ENCODE measurements at regions not wholly inside any gene's neighbourhood (a gene's known extent, or its start where the extent isn't known, plus 50 kb on each side); places are given as distances from the start of the nearest gene placed in this dataset.

- TF ChIP-seq, protein P1, sequence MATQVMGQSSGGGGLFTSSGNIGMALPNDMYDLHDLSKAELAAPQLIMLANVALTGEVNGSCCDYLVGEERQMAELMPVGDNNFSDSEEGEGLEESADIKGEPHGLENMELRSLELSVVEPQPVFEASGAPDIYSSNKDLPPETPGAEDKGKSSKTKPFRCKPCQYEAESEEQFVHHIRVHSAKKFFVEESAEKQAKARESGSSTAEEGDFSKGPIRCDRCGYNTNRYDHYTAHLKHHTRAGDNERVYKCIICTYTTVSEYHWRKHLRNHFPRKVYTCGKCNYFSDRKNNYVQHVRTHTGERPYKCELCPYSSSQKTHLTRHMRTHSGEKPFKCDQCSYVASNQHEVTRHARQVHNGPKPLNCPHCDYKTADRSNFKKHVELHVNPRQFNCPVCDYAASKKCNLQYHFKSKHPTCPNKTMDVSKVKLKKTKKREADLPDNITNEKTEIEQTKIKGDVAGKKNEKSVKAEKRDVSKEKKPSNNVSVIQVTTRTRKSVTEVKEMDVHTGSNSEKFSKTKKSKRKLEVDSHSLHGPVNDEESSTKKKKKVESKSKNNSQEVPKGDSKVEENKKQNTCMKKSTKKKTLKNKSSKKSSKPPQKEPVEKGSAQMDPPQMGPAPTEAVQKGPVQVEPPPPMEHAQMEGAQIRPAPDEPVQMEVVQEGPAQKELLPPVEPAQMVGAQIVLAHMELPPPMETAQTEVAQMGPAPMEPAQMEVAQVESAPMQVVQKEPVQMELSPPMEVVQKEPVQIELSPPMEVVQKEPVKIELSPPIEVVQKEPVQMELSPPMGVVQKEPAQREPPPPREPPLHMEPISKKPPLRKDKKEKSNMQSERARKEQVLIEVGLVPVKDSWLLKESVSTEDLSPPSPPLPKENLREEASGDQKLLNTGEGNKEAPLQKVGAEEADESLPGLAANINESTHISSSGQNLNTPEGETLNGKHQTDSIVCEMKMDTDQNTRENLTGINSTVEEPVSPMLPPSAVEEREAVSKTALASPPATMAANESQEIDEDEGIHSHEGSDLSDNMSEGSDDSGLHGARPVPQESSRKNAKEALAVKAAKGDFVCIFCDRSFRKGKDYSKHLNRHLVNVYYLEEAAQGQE (IDR thresholded peaks at IDR 0.05; ENCODE audit: unreplicated experiment): no peak
- no peak for TF ChIP-seq NANOG (IDR thresholded peaks at IDR 0.05; ENCODE audit: borderline replicate concordance)
- TF ChIP-seq POLR2AphosphoS5 (IDR thresholded peaks at IDR 0.05; ENCODE audit: low read depth): no peak
- TF ChIP-seq EZH2 (IDR thresholded peaks at IDR 0.05; ENCODE audit: low read depth, unreplicated experiment): no peak
- TF ChIP-seq STAT1 (IDR thresholded peaks at IDR 0.05; ENCODE audit: unreplicated experiment): no peak
- TF ChIP-seq, protein P2, sequence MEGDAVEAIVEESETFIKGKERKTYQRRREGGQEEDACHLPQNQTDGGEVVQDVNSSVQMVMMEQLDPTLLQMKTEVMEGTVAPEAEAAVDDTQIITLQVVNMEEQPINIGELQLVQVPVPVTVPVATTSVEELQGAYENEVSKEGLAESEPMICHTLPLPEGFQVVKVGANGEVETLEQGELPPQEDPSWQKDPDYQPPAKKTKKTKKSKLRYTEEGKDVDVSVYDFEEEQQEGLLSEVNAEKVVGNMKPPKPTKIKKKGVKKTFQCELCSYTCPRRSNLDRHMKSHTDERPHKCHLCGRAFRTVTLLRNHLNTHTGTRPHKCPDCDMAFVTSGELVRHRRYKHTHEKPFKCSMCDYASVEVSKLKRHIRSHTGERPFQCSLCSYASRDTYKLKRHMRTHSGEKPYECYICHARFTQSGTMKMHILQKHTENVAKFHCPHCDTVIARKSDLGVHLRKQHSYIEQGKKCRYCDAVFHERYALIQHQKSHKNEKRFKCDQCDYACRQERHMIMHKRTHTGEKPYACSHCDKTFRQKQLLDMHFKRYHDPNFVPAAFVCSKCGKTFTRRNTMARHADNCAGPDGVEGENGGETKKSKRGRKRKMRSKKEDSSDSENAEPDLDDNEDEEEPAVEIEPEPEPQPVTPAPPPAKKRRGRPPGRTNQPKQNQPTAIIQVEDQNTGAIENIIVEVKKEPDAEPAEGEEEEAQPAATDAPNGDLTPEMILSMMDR (conservative IDR thresholded peaks at IDR 0.05; ENCODE audit: low read depth in 2 of 2): no peak
- TF ChIP-seq CREB1 (CRISPR knock-in tag; IDR thresholded peaks at IDR 0.05; ENCODE audit: low read depth): no peak
- TF ChIP-seq ZNF114 (CRISPR knock-in tag; IDR thresholded peaks at IDR 0.05): no peak
- no peak for TF ChIP-seq EZH2phosphoT487 (IDR thresholded peaks at IDR 0.05; ENCODE audit: unreplicated experiment)
- TF ChIP-seq JUNB (IDR thresholded peaks at IDR 0.05; ENCODE audit: unreplicated experiment): no peak
- no peak for TF ChIP-seq ZNF331 (CRISPR knock-in tag; IDR thresholded peaks at IDR 0.05; ENCODE audit: low read depth)
Observed at GRCh38 chr2:239779584-239779983, 245.6 kb downstream of the NDUFA10 start (continued).

GRCh38 chr2:239778861-239779558, 246.1 kb downstream of the NDUFA10 start:
- no peaks in the 10 kb centered on the region for H3K79me2 ChIP-seq (replicated peaks; ENCODE audit: insufficient read depth)
- Mint-ChIP-seq H3K4me3 (no peak overlapping the region), H3K4me1 (no peaks in the 10 kb centered on the region), H3K36me3 (ENCODE audit: low read depth) (no peaks in the 10 kb centered on the region), H3K9me3 (no peaks in the 10 kb centered on the region; the same call in 1 of the 3 replicates), H3K27me3 (ENCODE audit: insufficient read depth, low read depth, poor library complexity) (peaks cover 10% of the 10 kb centered on the region), H3K27ac (no peak overlapping the region)
- H3K27me3 ChIP-seq (ENCODE audit: insufficient read depth): no peaks in the 10 kb centered on the region
- no peak overlapping the region for H3K27ac ChIP-seq (ENCODE audit: low read depth)
- H3K9me2 ChIP-seq (ENCODE audit: insufficient read depth): no peaks in the 10 kb centered on the region
- no peaks in the 10 kb centered on the region for H3K4me1 ChIP-seq (ENCODE audit: insufficient read depth)
- H3F3A ChIP-seq (replicated peaks; ENCODE audit: low read depth): no peaks in the 10 kb centered on the region
- no peaks in the 10 kb centered on the region for H3K36me3 ChIP-seq (ENCODE audit: insufficient read depth)
- H4K20me1 ChIP-seq (replicated peaks; ENCODE audit: insufficient read depth): no peaks in the 10 kb centered on the region
- H3K4me2 ChIP-seq: no peak overlapping the region
- DNase-seq (ENCODE audit: low spot score): no peak
- no peak overlapping the region for H2AFZ ChIP-seq
- H3K4me3 ChIP-seq: no peak overlapping the region
- TF ChIP-seq, protein P2 (conservative IDR thresholded peaks at IDR 0.05; ENCODE audit: low read depth in 2 of 2): no peak
- TF ChIP-seq, protein P3, sequence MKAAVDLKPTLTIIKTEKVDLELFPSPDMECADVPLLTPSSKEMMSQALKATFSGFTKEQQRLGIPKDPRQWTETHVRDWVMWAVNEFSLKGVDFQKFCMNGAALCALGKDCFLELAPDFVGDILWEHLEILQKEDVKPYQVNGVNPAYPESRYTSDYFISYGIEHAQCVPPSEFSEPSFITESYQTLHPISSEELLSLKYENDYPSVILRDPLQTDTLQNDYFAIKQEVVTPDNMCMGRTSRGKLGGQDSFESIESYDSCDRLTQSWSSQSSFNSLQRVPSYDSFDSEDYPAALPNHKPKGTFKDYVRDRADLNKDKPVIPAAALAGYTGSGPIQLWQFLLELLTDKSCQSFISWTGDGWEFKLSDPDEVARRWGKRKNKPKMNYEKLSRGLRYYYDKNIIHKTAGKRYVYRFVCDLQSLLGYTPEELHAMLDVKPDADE (IDR thresholded peaks at IDR 0.05): no peak
- TF ChIP-seq STAT1 (IDR thresholded peaks at IDR 0.05; ENCODE audit: unreplicated experiment): no peak
- no peak for ATAC-seq
